ENCODE measurements at regions not wholly inside any gene's neighbourhood (a gene's known extent, or its start where the extent isn't known, plus 50 kb on each side); places are given as distances from the start of the nearest gene placed in this dataset.

DNA sequence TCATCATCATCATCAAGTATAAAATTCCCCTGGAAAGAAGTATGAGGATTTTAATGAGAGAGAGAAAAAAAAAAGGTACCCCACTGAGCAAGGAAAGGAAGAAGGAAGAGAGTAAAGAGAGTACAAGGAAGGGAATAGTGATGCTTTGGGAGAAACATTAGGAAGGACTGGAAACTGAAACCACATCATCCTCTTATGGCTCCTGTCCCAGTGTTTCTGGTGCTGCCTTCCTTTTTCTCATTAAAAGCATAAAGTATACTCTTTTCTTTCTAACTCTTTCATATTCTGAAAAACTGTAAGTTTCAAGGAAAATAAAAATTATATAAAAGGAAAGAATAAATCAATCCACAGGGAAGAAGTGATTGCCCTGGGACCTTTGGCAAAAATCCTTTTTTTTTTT is 616.4 kb upstream of the CBLB start:
- TF ChIP-seq, protein P1, sequence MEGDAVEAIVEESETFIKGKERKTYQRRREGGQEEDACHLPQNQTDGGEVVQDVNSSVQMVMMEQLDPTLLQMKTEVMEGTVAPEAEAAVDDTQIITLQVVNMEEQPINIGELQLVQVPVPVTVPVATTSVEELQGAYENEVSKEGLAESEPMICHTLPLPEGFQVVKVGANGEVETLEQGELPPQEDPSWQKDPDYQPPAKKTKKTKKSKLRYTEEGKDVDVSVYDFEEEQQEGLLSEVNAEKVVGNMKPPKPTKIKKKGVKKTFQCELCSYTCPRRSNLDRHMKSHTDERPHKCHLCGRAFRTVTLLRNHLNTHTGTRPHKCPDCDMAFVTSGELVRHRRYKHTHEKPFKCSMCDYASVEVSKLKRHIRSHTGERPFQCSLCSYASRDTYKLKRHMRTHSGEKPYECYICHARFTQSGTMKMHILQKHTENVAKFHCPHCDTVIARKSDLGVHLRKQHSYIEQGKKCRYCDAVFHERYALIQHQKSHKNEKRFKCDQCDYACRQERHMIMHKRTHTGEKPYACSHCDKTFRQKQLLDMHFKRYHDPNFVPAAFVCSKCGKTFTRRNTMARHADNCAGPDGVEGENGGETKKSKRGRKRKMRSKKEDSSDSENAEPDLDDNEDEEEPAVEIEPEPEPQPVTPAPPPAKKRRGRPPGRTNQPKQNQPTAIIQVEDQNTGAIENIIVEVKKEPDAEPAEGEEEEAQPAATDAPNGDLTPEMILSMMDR (IDR thresholded peaks at IDR 0.05 in 4 of 5, conservative IDR thresholded peaks at IDR 0.05 in 1 of 5), result no peak
- no peak for TF ChIP-seq POLR2A (IDR thresholded peaks at IDR 0.05)
